Glutamatergic neuron (in vitro differentiated cells): ENCODE measurements at regions not wholly inside any gene's neighbourhood (a gene's known extent, or its start where the extent isn't known, plus 50 kb on each side); places are given as distances from the start of the nearest gene placed in this dataset.

Experiments
- DNase-seq: peaks from one replicate; pipeline ENCODE4 v3.0.0; 2022
- H3K27ac Mint-ChIP-seq: one replicate; pipeline ENCODE4 v1.8.0; 2020; ENCODE audit warnings: mild to moderate bottlenecking, mixed read lengths, inconsistent platforms; ENCODE audit not compliant: unreplicated experiment
- H3K27me3 Mint-ChIP-seq: one replicate; pipeline ENCODE4 v1.8.0; 2020; ENCODE audit warnings: mild to moderate bottlenecking, moderate library complexity, mixed read lengths, inconsistent platforms; ENCODE audit not compliant: unreplicated experiment
- H3K36me3 Mint-ChIP-seq: one replicate; pipeline ENCODE4 v1.8.0; 2020; ENCODE audit warnings: mild to moderate bottlenecking, mixed read lengths, inconsistent platforms; ENCODE audit not compliant: unreplicated experiment
- H3K4me1 Mint-ChIP-seq: one replicate; pipeline ENCODE4 v1.8.0; 2020; ENCODE audit warnings: mild to moderate bottlenecking, low read depth, mixed read lengths, inconsistent platforms; ENCODE audit not compliant: unreplicated experiment
- H3K4me3 Mint-ChIP-seq: one replicate; pipeline ENCODE4 v1.8.0; 2020; ENCODE audit warnings: mild to moderate bottlenecking, mixed read lengths, inconsistent platforms; ENCODE audit not compliant: unreplicated experiment
- H3K9me3 Mint-ChIP-seq: one replicate; pipeline ENCODE4 v1.8.0; 2020; ENCODE audit warnings: mild to moderate bottlenecking, moderate library complexity, mixed read lengths, inconsistent platforms; ENCODE audit not compliant: unreplicated experiment
- TF ChIP-seq, protein P1 (sequence below): fragments of 200-600 bp; sonication (generic); IDR thresholded peaks from one replicate; pipeline ENCODE4 v1.5.0; 2021; ENCODE audit not compliant: partially characterized antibody, unreplicated experiment

GRCh38 chr5:135222771-135223170 is 176.3 kb downstream of the MACROH2A1 start:
- TF ChIP-seq, protein P1, sequence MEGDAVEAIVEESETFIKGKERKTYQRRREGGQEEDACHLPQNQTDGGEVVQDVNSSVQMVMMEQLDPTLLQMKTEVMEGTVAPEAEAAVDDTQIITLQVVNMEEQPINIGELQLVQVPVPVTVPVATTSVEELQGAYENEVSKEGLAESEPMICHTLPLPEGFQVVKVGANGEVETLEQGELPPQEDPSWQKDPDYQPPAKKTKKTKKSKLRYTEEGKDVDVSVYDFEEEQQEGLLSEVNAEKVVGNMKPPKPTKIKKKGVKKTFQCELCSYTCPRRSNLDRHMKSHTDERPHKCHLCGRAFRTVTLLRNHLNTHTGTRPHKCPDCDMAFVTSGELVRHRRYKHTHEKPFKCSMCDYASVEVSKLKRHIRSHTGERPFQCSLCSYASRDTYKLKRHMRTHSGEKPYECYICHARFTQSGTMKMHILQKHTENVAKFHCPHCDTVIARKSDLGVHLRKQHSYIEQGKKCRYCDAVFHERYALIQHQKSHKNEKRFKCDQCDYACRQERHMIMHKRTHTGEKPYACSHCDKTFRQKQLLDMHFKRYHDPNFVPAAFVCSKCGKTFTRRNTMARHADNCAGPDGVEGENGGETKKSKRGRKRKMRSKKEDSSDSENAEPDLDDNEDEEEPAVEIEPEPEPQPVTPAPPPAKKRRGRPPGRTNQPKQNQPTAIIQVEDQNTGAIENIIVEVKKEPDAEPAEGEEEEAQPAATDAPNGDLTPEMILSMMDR = no peak
- H3K27me3 Mint-ChIP-seq = peaks cover 12% of the 10 kb centered on the region
- no peaks in the 10 kb centered on the region for H3K36me3 Mint-ChIP-seq
- H3K27ac Mint-ChIP-seq = no peak overlapping the region
- no peak for DNase-seq
- peaks cover 2% of the 10 kb centered on the region for H3K9me3 Mint-ChIP-seq
- H3K4me3 Mint-ChIP-seq = no peak overlapping the region
- H3K4me1 Mint-ChIP-seq = no peaks in the 10 kb centered on the region

DNA sequence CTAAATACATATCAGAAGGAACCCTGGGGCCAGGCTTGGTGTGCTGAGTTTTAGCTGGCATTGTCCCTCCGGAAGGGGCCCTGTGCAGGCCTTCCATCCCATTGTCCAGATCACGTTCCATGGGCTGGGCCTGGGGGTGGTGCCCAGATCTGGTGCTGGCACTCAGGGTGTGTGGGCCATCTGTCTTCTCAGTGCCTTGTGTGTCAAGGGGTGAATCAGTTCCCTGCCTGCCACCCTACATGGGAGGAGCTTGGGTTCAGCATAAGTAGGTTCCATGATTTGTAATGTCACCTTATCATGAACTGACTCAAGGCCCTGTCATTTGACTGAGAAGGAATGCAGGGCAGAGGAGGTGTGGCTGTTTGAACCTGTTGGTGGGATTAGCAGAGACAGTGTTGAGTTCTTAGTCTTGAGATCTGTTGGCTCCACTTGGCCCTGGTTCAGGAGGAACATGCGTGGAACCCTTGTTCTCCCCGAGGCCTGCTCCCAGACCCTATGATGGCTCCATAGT is 176.8 kb downstream of the MACROH2A1 start:
- no peaks in the 10 kb centered on the region for H3K36me3 Mint-ChIP-seq
- no peak overlapping the region for H3K4me3 Mint-ChIP-seq
- H3K27ac Mint-ChIP-seq = no peak overlapping the region
- DNase-seq = no peak
- H3K4me1 Mint-ChIP-seq = no peaks in the 10 kb centered on the region
- peaks cover 2% of the 10 kb centered on the region for H3K9me3 Mint-ChIP-seq
- TF ChIP-seq, protein P1 = no peak
- H3K27me3 Mint-ChIP-seq = peaks cover 12% of the 10 kb centered on the region

GRCh38 chr5:135221696-135222095 is 177.3 kb downstream of the MACROH2A1 start:
- Mint-ChIP-seq H3K9me3 (peaks cover 2% of the 10 kb centered on the region), H3K4me3 (no peak overlapping the region), H3K4me1 (no peaks in the 10 kb centered on the region), H3K27me3 (peaks cover 12% of the 10 kb centered on the region), H3K27ac (no peak overlapping the region), H3K36me3 (no peaks in the 10 kb centered on the region)
- TF ChIP-seq, protein P1 = no peak
- DNase-seq = peak; percentile 2

- TF ChIP-seq, protein P1 = no peak
- H3K27me3 Mint-ChIP-seq = peaks cover 12% of the 10 kb centered on the region
- no peak overlapping the region for H3K4me3 Mint-ChIP-seq
- H3K27ac Mint-ChIP-seq = no peak overlapping the region
- no peak for DNase-seq
- H3K36me3 Mint-ChIP-seq = no peaks in the 10 kb centered on the region
- H3K4me1 Mint-ChIP-seq = no peaks in the 10 kb centered on the region
- peaks cover 2% of the 10 kb centered on the region for H3K9me3 Mint-ChIP-seq
Observed at GRCh38 chr5:135221187-135221473, 177.9 kb downstream of the MACROH2A1 start.

GRCh38 chr5:135220394-135221186 is 178.4 kb downstream of the MACROH2A1 start:
- H3K36me3 Mint-ChIP-seq = no peaks in the 10 kb centered on the region
- TF ChIP-seq, protein P1 = no peak
- no peak for DNase-seq
- H3K27me3 Mint-ChIP-seq = peaks cover 12% of the 10 kb centered on the region
- no peaks in the 10 kb centered on the region for H3K4me1 Mint-ChIP-seq
- no peak overlapping the region for H3K27ac Mint-ChIP-seq
- no peak overlapping the region for H3K4me3 Mint-ChIP-seq
- H3K9me3 Mint-ChIP-seq = peaks cover 2% of the 10 kb centered on the region
